H9 (cell line): ENCODE measurements at regions not wholly inside any gene's neighbourhood (a gene's known extent, or its start where the extent isn't known, plus 50 kb on each side); places are given as distances from the start of the nearest gene placed in this dataset.

Source experiments
- DNase-seq: peaks from one replicate; pipeline ENCODE4 v3.0.0-alpha.2; 2017
- H2AFZ ChIP-seq: one replicate; pipeline ENCODE4 v1.6.1; 2013; ENCODE audit warnings: mild to moderate bottlenecking, low read length, control low read depth, moderate library complexity
- H2AK5ac ChIP-seq: 2 replicates; pipeline ENCODE4 v1.6.1; 2013; ENCODE audit warnings: low read length, control low read depth, mixed read lengths; ENCODE audit not compliant: insufficient read length
- H2BK120ac ChIP-seq: one replicate; pipeline ENCODE4 v1.6.1; 2013; ENCODE audit warnings: low read depth, mild to moderate bottlenecking, low read length, control low read depth, inconsistent platforms; ENCODE audit not compliant: poor library complexity, severe bottlenecking
- H2BK12ac ChIP-seq: 2 replicates; pipeline ENCODE4 v1.6.1; 2013; ENCODE audit warnings: low read length, control low read depth, mixed read lengths, low read depth; ENCODE audit not compliant: insufficient read length
- H2BK15ac ChIP-seq: 2 replicates; pipeline ENCODE4 v1.6.1; 2013; ENCODE audit warnings: low read depth, low read length, control low read depth
- H2BK20ac ChIP-seq: one replicate; pipeline ENCODE4 v1.6.1; 2013; ENCODE audit warnings: low read depth, mild to moderate bottlenecking, low read length, control low read depth, inconsistent platforms; ENCODE audit not compliant: poor library complexity, severe bottlenecking
- H2BK5ac ChIP-seq: 2 replicates; pipeline ENCODE4 v1.6.1; 2013; ENCODE audit warnings: low read length, control low read depth, mixed read lengths; ENCODE audit not compliant: insufficient read length
- H3K14ac ChIP-seq: 2 replicates; pipeline ENCODE4 v1.6.1; 2013; ENCODE audit warnings: low read length, control low read depth; ENCODE audit not compliant: insufficient read depth
- H3K18ac ChIP-seq: 2 replicates; pipeline ENCODE4 v1.6.1; 2013; ENCODE audit warnings: low read depth, mild to moderate bottlenecking, mixed read lengths, low read length, control low read depth; ENCODE audit not compliant: insufficient read length
- H3K23ac ChIP-seq: 2 replicates; pipeline ENCODE4 v1.6.1; 2013; ENCODE audit warnings: low read length, control low read depth, mixed read lengths, low read depth; ENCODE audit not compliant: insufficient read length
- H3K23me2 ChIP-seq: 2 replicates; pipeline ENCODE4 v1.6.1; 2013; ENCODE audit warnings: low read depth, mild to moderate bottlenecking, mixed read lengths, low read length, control low read depth; ENCODE audit not compliant: insufficient read length, poor library complexity, severe bottlenecking
- H3K27ac ChIP-seq: 2 replicates; pipeline ENCODE4 v1.5.1; 2013; ENCODE audit warnings: low read length, control low read depth, mixed read lengths, low read depth; ENCODE audit not compliant: insufficient read length
- H3K27me3 ChIP-seq: 2 replicates; pipeline ENCODE4 v1.6.1; 2013; ENCODE audit warnings: low read length, control low read depth, inconsistent platforms; ENCODE audit not compliant: insufficient read depth
- H3K4ac ChIP-seq: 2 replicates; pipeline ENCODE4 v1.6.1; 2013; ENCODE audit warnings: low read depth, mild to moderate bottlenecking, control low read depth, inconsistent platforms, low read length, moderate library complexity
- H3K4me1 ChIP-seq: 2 replicates; pipeline ENCODE4 v1.6.1; 2013; ENCODE audit warnings: low read length, control low read depth, inconsistent platforms; ENCODE audit not compliant: insufficient read depth
- H3K4me2 ChIP-seq: 2 replicates; pipeline ENCODE4 v1.6.1; 2013; ENCODE audit warnings: low read length, control low read depth, mixed read lengths; ENCODE audit not compliant: insufficient read length, insufficient read depth
- H3K56ac ChIP-seq: 2 replicates; pipeline ENCODE4 v1.6.1; 2013; ENCODE audit warnings: low read depth, mild to moderate bottlenecking, mixed read lengths, low read length, control low read depth; ENCODE audit not compliant: insufficient read length
- H3K79me1 ChIP-seq: 2 replicates; pipeline ENCODE4 v1.6.1; 2013; ENCODE audit warnings: low read depth, mild to moderate bottlenecking, moderate library complexity, low read length, control low read depth, inconsistent platforms; ENCODE audit not compliant: insufficient read depth, poor library complexity, severe bottlenecking
- H3K79me2 ChIP-seq: 2 replicates; pipeline ENCODE4 v1.6.1; 2013; ENCODE audit warnings: low read length, control low read depth, inconsistent platforms; ENCODE audit not compliant: insufficient read depth
- H3K9ac ChIP-seq: 2 replicates; pipeline ENCODE4 v1.6.1; 2013; ENCODE audit warnings: low read length, control low read depth, mixed read lengths; ENCODE audit not compliant: insufficient read length; ENCODE audit errors: extremely low read depth
- H3K9me3 ChIP-seq: one replicate; pipeline ENCODE4 v1.6.1; 2013; ENCODE audit warnings: low read depth, low read length, inconsistent platforms; ENCODE audit not compliant: control insufficient read depth
- H3T11ph ChIP-seq: one replicate; pipeline ENCODE4 v1.6.1; 2013; ENCODE audit warnings: mild to moderate bottlenecking, low read length, control low read depth, inconsistent platforms
- H4K20me1 ChIP-seq: one replicate; pipeline ENCODE4 v1.6.1; 2013; ENCODE audit not compliant: control insufficient read depth, insufficient read length, insufficient read depth
- H4K5ac ChIP-seq: 2 replicates; pipeline ENCODE4 v1.6.1; 2013; ENCODE audit warnings: low read depth, mild to moderate bottlenecking, mixed read lengths, low read length, control low read depth; ENCODE audit not compliant: insufficient read length
- H4K8ac ChIP-seq: replicated peaks from 2 replicates; pipeline ENCODE4 v1.6.1; 2013; ENCODE audit warnings: low read length, control low read depth, mixed read lengths, low read depth; ENCODE audit not compliant: insufficient read length
- H4K91ac ChIP-seq: 2 replicates; pipeline ENCODE4 v1.6.1; 2013; ENCODE audit warnings: low read depth, mild to moderate bottlenecking, moderate library complexity, mixed read lengths, low read length, control low read depth; ENCODE audit not compliant: insufficient read length
- H3K27ac Mint-ChIP-seq, 3 experiments: 2 replicates in 2 of 3; 3 replicates in 1 of 3; pipeline ENCODE4 v1.8.0; 2020 to 2021; ENCODE audit warnings: mixed read lengths in 3 of 3, mild to moderate bottlenecking in 1 of 3, moderate library complexity in 1 of 3
- H3K27me3 Mint-ChIP-seq: 2 replicates; pipeline ENCODE4 v1.8.0; 2021; ENCODE audit warnings: low read depth, mild to moderate bottlenecking, moderate library complexity, mixed read lengths
- H3K36me3 Mint-ChIP-seq, 3 experiments: 2 replicates in 2 of 3; 3 replicates in 1 of 3; pipeline ENCODE4 v1.8.0; 2020 to 2021; ENCODE audit warnings: low read depth in 3 of 3, mixed read lengths in 3 of 3; ENCODE audit not compliant: insufficient read depth in 1 of 3
- H3K4me1 Mint-ChIP-seq, 2 experiments: 2 replicates each; pipeline ENCODE4 v1.8.0; 2020; ENCODE audit warnings: mixed read lengths in 2 of 2
- H3K4me3 Mint-ChIP-seq, 2 experiments: 2 replicates in 1 of 2; 3 replicates in 1 of 2; pipeline ENCODE4 v1.8.0; 2020 to 2021; ENCODE audit warnings: mild to moderate bottlenecking in 2 of 2, mixed read lengths in 2 of 2, moderate library complexity in 1 of 2
- H3K9me3 Mint-ChIP-seq, 2 experiments: 2 replicates in 1 of 2; 3 replicates in 1 of 2; pipeline ENCODE4 v1.8.0; 2020; ENCODE audit warnings: mild to moderate bottlenecking in 2 of 2, mixed read lengths in 2 of 2, moderate library complexity in 1 of 2
- CTCF ChIP-seq: fragments of 200-600 bp; sonication (generic); conservative IDR thresholded peaks from 3 replicates; pipeline ENCODE4 v1.8.0; 2021; ENCODE audit warnings: antibody characterized with exemption, mild to moderate bottlenecking
- WGBS: extraction: QIAGEN DNeasy Blood & Tissue Kit; methylation state at CpG from one replicate; pipeline ENCODE4 v1.1.7; 2013; ENCODE audit warnings: missing lambda C conversion rate, low lambda C conversion rate, mixed read lengths; ENCODE audit not compliant: insufficient read length; ENCODE audit errors: extremely low coverage; 5-methylcytosine and 5-hydroxymethylcytosine counted together

GRCh38 chr1:30366911-30367310 is 356.5 kb downstream of the MATN1 start:
- no peak overlapping the region for H3K4ac ChIP-seq
- Mint-ChIP-seq H3K36me3 (no peaks in the 10 kb centered on the region), H3K27ac (no peak overlapping the region; a peak in 1 of 7 replicates), H3K27me3 (peaks cover 1% of the 10 kb centered on the region; the same call in 1 of the 2 replicates), H3K4me1 (peaks cover 16 to 27% of the 10 kb centered on the region in 2 experiments), H3K4me3 (no peak overlapping the region), H3K9me3 (no peaks in the 10 kb centered on the region; a peak in 1 of 5 replicates)
- H3K23me2 ChIP-seq = no peaks in the 10 kb centered on the region
- no peak overlapping the region for H3K23ac ChIP-seq
- no peak overlapping the region for H2BK15ac ChIP-seq
- H2BK12ac ChIP-seq = no peak overlapping the region
- no peaks in the 10 kb centered on the region for H3K27me3 ChIP-seq
- H2BK120ac ChIP-seq = no peak overlapping the region
- WGBS = no CpG with 5 or more reads among the region's 5 CpGs
- no peak overlapping the region for H3K18ac ChIP-seq
- H3K79me2 ChIP-seq = no peaks in the 10 kb centered on the region
- H3K9me3 ChIP-seq = no peaks in the 10 kb centered on the region
- TF ChIP-seq CTCF = no peak
- H2AK5ac ChIP-seq = no peak overlapping the region
- H4K5ac ChIP-seq = no peak overlapping the region
- no peak overlapping the region for H3T11ph ChIP-seq
- no peak overlapping the region for H2BK5ac ChIP-seq
- peak; percentile 46 for DNase-seq
- no peaks in the 10 kb centered on the region for H3K79me1 ChIP-seq
- H3K27ac ChIP-seq = no peak overlapping the region
- H3K56ac ChIP-seq = no peak overlapping the region
- no peak overlapping the region for H2AFZ ChIP-seq
- H4K20me1 ChIP-seq = no peaks in the 10 kb centered on the region
- H3K14ac ChIP-seq = no peak overlapping the region
- no peak overlapping the region for H4K8ac ChIP-seq
- no peak overlapping the region for H2BK20ac ChIP-seq
- H4K91ac ChIP-seq = no peak overlapping the region
- H3K4me2 ChIP-seq = no peak overlapping the region
- no peak overlapping the region for H3K9ac ChIP-seq
- H3K4me1 ChIP-seq = no peaks in the 10 kb centered on the region
